ENCODE measurements at regions not wholly inside any gene's neighbourhood (a gene's known extent, or its start where the extent isn't known, plus 50 kb on each side); places are given as distances from the start of the nearest gene placed in this dataset.

DNA sequence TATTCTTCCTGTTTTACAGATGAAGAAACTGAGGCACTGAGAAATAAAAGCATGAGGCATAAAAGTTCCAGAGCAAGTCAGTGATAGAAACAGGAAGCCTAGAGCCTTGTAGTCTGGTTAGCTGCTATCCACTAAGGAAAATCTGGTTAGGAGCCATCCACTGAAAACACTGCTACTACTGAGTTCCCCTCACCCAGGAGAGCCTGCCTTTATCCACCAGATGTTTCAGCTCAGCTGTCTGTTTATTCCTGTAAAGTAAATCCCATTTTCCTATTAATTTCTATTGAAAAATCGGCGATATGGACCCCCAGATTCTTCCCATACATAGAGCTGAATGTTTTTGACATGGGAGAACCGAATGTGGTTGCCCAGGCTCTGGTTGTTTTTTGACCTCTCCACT, 63.7 kb upstream of the LMO4 start:
- intact Hi-C loops (cut with DNase I) = no loop called here
- DNase-seq = no peak

DNA sequence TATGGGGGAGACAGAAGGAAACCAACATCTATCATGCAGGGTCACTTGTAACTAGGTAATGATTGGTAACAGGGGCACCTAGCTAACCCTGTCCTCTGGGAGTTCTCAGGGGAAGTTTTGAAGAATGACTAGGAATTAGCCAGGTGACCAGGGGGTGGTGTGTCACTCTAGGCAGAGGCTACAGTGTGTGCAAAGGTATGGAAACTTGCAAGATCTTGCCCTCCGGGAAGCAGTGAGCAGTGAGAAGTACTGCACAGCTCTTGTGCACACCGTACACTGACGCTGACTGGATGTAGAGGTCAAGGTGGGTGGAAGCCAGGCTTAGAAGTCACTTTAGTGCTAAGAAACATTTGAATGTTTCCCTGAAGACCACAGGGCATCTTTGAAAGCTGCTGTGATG, 62.9 kb upstream of the LMO4 start:
- intact Hi-C loops (cut with DNase I) = no loop called here
- DNase-seq = no peak

DNA sequence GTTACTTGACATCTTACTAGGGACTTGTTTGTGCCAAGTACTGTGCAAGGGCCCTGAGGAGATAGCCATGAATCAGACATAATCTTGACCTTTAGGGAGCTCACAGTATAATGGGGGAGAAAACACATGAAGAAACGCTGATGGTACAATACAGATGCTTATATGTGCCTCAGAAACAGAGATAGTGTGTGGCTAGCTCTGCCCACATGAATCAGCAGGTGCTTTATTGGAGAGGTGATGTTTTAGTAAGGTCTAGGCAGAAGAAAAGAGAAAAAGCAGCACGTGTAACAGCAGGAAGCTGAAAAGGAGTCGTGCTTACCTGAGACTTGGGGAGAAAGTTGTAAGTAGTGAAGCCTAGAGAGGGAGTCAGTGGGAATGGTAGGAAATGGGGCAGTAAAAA, 60.6 kb upstream of the LMO4 start:
- no peak for DNase-seq
- intact Hi-C loops (cut with DNase I) = no loop called here

DNA sequence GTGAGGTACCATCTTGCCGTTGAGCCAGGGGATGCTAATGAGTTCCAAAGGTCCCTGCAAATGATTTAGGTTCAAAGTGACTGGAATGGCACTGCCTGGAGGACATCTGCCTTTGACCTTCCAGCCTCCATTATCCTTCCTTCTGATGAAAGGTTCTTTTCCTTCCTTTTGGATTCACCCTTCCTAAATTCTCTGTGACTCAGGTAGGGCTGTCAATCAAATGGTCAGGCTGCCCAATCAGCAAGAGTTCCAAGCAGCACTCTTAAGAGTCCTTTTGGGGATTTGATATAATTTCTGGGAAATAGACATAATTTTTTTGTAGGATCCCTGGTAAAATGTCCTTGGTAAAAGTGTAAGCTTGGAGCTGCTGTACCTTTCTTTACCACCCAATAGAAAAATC, 58.8 kb upstream of the LMO4 start:
- no peak for DNase-seq
- intact Hi-C loops (cut with DNase I) = no loop called here

DNA sequence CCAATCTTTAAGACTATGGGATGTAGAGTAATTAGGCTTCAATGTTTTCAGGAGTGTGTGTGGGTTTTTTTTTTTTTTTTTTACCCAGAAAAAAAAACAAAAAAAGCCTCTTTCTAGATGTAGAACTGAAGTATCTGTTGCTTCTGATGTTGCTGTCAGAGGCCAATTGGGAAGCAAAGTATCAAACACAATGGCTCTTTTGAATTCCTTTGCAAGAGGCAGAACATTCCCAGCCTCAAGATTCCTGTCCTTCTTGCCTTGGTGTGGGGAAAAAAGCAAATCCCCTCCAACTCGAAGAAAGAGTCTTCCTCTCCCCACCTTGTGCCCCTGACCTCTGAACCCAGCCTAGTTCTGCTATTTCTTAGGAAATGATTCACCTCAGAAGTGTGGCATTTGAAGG, 55.4 kb upstream of the LMO4 start:
- no peak for DNase-seq

DNA sequence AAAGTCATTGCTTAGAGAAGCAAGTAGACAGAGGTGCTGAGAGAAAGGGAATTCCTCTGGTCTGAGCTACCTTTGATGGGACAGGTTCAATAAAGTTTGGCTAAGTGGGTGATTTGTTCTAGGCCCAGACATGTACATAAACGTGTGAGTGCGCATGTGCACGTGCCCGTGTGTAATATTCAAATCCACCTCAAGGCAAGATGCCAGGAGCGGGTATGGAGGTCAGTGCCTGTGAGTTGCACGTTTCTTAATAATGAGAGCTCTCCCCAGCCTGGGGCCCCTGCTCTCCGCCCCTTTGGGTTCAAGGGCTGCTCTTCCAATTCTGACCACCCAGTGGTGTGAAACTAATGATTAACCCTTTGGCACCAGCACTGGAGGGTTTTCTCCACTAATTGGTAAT, 53.8 kb upstream of the LMO4 start:
- intact Hi-C loops (cut with DNase I) = no loop called here
- DNase-seq = no peak

More for the DNA sequence above, 55.4 kb upstream of the LMO4 start:
- intact Hi-C loops (cut with DNase I) = no loop called here

DNA sequence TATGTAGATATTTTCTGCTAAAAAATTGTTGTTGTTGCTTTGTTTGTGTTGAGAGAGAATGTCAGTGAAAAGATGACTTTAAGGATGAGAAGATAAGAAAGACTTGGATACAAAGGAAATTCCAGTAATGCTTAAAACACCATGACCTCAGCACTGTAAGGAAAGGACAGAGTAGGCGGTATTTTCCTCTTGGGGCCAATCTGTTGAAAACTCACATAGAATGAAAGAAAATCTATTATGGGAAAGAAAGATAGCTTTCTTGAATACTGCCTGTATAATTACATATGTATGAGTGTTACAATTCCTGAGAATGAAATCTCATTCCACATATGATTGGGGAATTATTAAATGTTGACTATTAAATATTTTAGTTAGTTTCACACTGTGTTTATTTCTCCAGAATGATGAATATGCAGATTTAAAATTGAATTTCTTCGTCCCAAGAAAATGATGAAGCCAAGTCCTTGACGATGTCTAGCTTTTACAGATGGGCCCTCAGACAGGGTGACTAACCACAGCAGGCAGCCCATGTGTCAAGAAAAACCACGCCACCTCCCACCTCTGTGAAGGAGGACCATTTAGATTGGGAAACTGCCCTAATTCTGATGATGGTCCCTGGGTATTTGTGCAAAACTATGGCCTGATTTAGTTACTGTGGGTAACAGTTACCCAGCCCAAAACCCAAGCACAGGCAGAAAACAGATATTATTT, 49.7 kb upstream of the LMO4 start:
- intact Hi-C loops (cut with DNase I) = no loop called here

More for the DNA sequence above, 49.7 kb upstream of the LMO4 start:
- no peak for DNase-seq
